Nephron progenitor cell (in vitro differentiated cells): ENCODE measurements at regions not wholly inside any gene's neighbourhood (a gene's known extent, or its start where the extent isn't known, plus 50 kb on each side); places are given as distances from the start of the nearest gene placed in this dataset.

Source experiments
- DNase-seq: peaks from one replicate; pipeline ENCODE4 v3.0.0; 2021
- H3K27ac Mint-ChIP-seq: 2 replicates; pipeline ENCODE4 v1.8.0; 2021; ENCODE audit warnings: mild to moderate bottlenecking, moderate library complexity, mixed read lengths
- H3K27me3 Mint-ChIP-seq: 2 replicates; pipeline ENCODE4 v1.8.0; 2021; ENCODE audit warnings: mild to moderate bottlenecking, low read depth, mixed read lengths; ENCODE audit not compliant: poor library complexity
- H3K36me3 Mint-ChIP-seq: 2 replicates; pipeline ENCODE4 v1.8.0; 2021; ENCODE audit warnings: low read depth, mixed read lengths
- H3K4me1 Mint-ChIP-seq: 2 replicates; pipeline ENCODE4 v1.8.0; 2021; ENCODE audit warnings: mixed read lengths
- H3K4me3 Mint-ChIP-seq: 2 replicates; pipeline ENCODE4 v1.8.0; 2021; ENCODE audit warnings: mild to moderate bottlenecking, moderate library complexity, mixed read lengths
- H3K9me3 Mint-ChIP-seq: 2 replicates; pipeline ENCODE4 v1.8.0; 2021; ENCODE audit warnings: mild to moderate bottlenecking, moderate library complexity, mixed read lengths
- TF ChIP-seq, protein P1 (sequence below): fragments of 200-600 bp; sonication (generic); IDR thresholded peaks from 2 replicates; pipeline ENCODE4 v1.5.0; 2021; ENCODE audit warnings: antibody characterized with exemption

DNA sequence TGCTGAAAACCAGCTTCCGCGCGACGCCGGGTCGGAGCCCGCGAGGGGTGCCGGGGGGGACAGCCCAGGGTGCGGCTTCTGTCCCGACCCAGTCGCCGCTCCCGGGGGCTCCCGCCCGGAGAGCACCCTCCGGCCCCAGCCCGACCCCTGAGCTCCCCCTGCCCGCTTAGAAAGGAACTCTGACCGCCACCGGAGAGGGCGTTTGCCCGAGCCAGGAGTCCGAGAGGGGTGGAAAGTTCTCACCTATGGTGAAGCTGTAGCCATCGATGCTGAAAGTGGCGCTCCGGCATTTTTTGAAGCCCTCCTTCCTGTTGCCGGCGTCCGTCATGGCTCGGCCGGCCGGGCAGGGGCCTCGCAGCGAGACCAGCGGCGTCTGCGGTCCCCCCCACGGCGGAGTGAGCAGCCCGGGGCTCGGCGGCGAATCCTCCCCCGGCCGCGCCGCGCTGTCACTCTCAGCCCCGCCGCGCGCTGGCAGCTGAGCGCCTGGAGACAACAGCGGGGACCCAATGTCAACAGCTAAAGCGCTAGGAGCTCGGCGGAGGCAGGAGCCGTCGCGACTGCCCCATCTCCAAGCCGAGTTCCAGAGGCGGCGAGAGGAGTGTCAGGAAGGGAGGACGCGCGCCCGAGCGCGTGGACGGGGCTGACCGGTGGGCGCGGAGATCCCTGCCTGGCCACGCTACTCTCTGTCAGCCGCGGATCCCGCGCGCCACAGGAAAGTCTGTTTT, 191.6 kb downstream of the LSM5 start:
- H3K36me3 Mint-ChIP-seq = peaks cover 5% of the 10 kb centered on the region
- peaks cover 5% of the 10 kb centered on the region for H3K9me3 Mint-ChIP-seq
- H3K4me3 Mint-ChIP-seq = peak overlapping the region; percentile 92
- peaks cover 32% of the 10 kb centered on the region for H3K4me1 Mint-ChIP-seq
- H3K27me3 Mint-ChIP-seq = peaks cover 95% of the 10 kb centered on the region
- TF ChIP-seq, protein P1, sequence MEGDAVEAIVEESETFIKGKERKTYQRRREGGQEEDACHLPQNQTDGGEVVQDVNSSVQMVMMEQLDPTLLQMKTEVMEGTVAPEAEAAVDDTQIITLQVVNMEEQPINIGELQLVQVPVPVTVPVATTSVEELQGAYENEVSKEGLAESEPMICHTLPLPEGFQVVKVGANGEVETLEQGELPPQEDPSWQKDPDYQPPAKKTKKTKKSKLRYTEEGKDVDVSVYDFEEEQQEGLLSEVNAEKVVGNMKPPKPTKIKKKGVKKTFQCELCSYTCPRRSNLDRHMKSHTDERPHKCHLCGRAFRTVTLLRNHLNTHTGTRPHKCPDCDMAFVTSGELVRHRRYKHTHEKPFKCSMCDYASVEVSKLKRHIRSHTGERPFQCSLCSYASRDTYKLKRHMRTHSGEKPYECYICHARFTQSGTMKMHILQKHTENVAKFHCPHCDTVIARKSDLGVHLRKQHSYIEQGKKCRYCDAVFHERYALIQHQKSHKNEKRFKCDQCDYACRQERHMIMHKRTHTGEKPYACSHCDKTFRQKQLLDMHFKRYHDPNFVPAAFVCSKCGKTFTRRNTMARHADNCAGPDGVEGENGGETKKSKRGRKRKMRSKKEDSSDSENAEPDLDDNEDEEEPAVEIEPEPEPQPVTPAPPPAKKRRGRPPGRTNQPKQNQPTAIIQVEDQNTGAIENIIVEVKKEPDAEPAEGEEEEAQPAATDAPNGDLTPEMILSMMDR = no peak
- DNase-seq = peak; percentile 65
- no peak overlapping the region for H3K27ac Mint-ChIP-seq

DNA sequence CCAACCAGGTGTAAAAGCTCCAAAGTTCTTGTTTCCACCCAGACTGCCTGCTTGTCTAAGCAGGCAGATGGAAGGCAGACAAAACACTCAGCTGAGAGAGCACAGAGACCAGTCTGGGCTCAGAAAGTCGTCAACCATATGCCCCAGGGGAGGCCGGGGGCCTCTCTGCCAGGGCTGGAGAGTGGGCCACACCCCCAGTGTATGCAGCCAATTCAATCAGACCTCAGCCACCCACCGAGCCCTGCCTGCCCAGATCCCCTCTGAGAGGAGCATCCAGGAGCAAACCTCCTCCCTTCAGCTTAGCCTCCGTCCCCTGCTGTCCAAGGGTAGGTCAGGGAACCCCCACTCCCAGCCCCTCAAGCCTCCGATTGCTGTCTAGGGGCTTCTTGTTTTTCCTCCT, 196.3 kb downstream of the LSM5 start:
- Mint-ChIP-seq H3K4me3 (no peak overlapping the region), H3K36me3 (peaks cover 5% of the 10 kb centered on the region), H3K9me3 (peaks cover 5% of the 10 kb centered on the region), H3K4me1 (peaks cover 28% of the 10 kb centered on the region), H3K27ac (no peak overlapping the region), H3K27me3 (peaks cover 62% of the 10 kb centered on the region)
- DNase-seq = no peak
- TF ChIP-seq, protein P1 = no peak

DNA sequence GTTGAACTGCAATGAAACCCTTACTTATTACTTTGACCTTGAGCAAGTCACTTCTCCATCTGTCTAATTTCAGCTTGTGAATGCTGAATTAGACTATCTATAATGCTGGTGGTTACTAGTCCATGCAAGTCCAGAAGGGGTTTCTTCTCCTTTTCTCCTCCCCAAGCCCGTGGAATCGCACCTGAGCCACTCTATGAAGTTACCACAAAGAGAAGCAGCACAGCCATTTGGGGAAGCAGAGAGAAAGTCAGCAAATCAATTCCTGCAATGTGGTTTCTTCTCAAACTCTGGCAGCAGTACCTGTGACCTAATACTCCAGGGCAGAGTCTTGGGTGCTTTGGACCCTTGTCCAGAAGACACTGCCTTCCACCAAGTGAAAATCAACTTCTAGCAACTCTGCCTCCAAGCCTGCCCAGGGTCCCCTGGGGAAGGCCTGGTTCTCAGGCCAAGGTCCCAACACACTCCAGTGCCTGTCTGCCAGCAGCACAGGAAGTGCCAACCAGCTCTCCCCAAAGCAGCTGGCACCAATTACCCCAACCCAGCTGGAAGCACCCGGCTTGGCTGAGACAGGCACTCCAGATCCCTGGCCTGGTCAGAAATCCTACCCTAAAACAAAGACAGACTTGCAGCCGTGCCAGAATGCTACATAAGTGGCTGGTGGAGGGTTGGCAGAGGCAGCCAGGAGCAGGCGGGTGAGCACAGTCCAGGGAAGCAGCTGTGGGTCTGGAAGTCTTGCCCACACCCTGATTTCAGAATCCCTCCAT, 200.3 kb downstream of the LSM5 start:
- Mint-ChIP-seq H3K9me3 (no peaks in the 10 kb centered on the region), H3K36me3 (no peaks in the 10 kb centered on the region), H3K27ac (no peak overlapping the region), H3K4me3 (no peak overlapping the region), H3K27me3 (peaks cover 32% of the 10 kb centered on the region), H3K4me1 (peaks cover 15% of the 10 kb centered on the region)
- TF ChIP-seq, protein P1 = no peak
- no peak for DNase-seq

DNA sequence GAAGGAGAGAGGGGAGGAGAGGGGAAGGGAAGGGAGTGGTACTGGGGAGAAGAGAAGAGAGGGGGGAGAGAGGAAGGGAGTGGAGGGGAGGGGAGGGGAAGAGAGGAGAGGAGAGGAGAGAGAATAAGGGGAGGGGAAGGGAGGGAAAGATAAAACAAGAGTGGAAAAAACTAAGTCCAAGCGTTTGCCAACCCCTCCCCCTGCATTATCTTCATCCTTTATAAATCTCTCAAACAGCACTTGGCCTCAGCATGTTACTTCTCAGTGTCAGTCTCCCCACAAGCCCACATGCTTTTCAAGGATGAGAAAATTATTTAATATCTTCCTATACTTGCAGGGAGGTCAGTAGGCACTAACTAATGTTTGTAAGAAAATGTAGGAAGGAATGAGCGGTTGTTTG, 204.5 kb downstream of the LSM5 start:
- Mint-ChIP-seq H3K27me3 (peaks cover 15% of the 10 kb centered on the region), H3K4me3 (no peak overlapping the region), H3K36me3 (no peaks in the 10 kb centered on the region), H3K4me1 (no peaks in the 10 kb centered on the region), H3K27ac (no peak overlapping the region), H3K9me3 (no peaks in the 10 kb centered on the region)
- no peak for DNase-seq
- TF ChIP-seq, protein P1 = no peak

DNA sequence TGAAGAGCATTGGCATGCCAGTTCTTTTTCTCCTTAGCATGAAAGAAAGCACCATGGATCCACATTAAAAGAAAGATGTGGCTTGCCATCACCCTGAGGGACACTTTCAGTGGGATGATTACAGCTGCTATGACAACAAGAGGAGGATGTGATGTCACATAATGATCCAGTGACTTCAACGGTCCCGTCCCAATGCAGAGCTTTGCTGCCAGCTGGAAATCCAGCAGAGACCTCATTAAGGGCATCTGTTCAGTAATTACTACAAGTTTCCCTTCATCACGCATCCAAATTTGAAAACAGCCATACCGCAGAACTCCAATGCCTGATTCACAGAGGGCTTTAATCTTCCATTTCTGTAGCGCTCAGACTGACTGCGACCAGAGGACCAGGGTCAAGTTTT, 206.6 kb downstream of the LSM5 start:
- TF ChIP-seq, protein P1 = no peak
- Mint-ChIP-seq H3K4me1 (no peaks in the 10 kb centered on the region), H3K36me3 (no peaks in the 10 kb centered on the region), H3K4me3 (no peak overlapping the region), H3K9me3 (no peaks in the 10 kb centered on the region), H3K27me3 (peaks cover 16% of the 10 kb centered on the region), H3K27ac (no peak overlapping the region)
- no peak for DNase-seq
